Right renal cortex interstitium (tissue), 3 donors: ENCODE measurements at regions not wholly inside any gene's neighbourhood (a gene's known extent, or its start where the extent isn't known, plus 50 kb on each side); places are given as distances from the start of the nearest gene placed in this dataset.

Experiments
- DNase-seq, 3 donors: peaks; one replicate each; pipeline ENCODE4 v3.0.0-alpha.2; 2013; ENCODE audit warnings: low read depth in 3 of 3, low spot score in 2 of 3

DNA sequence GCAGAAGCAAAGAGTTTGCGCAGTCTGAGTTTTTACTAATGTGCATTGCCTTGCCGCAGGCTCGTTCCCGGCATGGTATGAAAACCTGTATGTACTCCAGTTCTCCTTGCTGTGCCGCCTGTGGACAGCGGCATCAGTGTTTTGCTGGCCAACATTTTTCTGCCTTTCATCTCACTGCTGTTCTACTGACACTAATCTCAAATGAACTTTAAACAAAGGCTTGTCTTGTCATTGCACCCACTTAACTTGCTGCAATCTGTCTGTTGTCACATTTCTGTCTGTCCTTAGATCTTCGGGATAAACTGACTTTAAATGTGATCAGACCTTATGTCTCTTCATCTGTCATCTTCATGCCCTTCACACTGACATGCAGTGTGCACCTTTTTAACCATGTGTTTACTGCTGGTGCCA is 71.7 kb upstream of the ZNRF2 start:
- no peak for DNase-seq

GRCh38 chr7:30213637-30214036 is 70.8 kb upstream of the ZNRF2 start:
- no peak for DNase-seq

DNA sequence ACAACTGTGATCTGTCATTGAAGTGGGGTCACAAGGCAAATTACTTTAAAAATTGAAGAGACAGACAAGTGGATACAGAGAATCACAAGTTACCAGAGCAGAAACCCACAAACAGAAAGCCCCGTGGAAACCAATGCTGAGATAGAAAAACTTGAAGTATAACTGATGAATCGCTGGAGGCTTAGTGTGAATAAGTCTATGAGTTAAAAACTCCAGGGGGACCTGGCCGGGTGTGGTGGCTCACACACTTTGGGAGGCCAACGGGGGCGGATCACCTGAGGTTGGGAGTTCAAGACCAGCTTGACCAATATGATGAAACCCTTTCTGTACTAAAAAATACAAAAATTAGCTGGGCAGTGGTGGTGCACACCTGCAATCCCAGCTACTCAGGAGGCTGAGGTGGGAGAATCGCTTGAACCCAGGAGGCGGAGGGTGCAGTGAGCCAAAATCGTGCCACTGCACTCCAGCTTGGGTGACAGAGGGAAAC is 69.7 kb upstream of the ZNRF2 start:
- DNase-seq = no peak

- DNase-seq = no peak
Observed at GRCh38 chr7:30221764-30222163, 62.6 kb upstream of the ZNRF2 start.

- no peak for DNase-seq
Observed at GRCh38 chr7:30222515-30223215, 61.7 kb upstream of the ZNRF2 start.

GRCh38 chr7:30223896-30224295 is 60.5 kb upstream of the ZNRF2 start:
- DNase-seq = no peak

DNA sequence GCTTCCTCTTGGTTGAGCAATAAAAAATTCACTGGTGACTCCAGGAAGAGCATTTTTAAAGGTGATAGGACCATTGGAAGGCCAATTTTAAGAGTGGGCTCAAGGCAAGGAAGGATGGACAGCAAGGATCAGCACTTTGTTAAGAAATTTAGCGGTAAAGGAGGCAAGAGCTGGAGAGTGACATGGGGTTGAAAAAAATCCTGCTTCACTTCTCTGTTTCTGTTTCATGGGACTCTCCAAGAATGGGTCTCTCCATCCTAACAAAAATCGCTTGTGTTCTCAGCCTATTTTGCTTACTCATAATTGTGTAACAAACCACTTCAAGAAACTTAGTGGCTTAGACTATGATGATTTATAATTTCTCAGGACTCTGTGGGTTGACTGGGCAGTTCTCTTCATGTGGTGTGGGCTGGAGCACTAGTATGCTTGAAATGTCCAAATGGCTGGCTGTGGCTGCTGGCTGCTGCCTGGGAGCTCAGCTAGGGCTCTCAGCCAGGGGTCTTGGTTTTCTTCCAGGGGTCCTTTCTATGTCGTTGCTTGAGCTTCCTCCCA is 59.8 kb upstream of the ZNRF2 start:
- DNase-seq = no peak

DNA sequence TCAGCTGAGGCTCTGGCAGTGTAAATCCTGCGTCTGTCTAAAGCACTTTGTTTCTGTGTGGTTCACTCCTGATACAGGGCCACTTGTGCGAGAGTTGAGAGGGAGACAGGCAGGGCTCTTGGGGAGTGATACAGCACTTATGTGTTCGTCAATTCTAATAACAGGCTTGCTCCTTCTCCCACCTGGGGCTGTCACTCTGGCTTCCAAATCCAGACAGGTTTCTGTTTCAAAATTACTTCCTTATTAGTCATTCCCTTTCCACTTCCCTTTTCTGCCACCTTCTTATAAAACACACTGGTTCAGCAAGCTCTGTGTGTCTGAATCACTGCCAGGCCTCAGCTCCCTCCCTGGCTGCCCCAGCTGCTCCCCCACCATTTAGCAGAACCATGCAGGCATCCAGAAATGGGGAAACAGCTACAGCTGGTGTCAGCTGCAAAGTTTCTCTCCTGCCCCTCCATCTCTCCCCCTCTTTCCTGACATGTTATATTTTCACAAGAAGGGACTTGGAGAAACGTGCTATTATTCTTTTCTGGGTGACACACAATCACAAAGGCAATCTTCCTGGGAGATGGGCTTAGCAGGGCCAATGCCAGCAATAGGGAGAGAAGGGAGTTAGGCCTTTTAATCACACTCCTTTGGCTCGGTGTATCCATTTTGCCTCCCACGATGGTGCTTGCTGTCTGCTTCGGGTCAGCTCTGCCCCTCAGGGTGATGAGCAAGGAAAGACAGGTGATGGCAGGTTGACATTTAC is 58.4 kb upstream of the ZNRF2 start:
- peak in 1 of 3 donors; percentile 12 for DNase-seq

GRCh38 chr7:30226614-30227268 is 57.7 kb upstream of the ZNRF2 start:
- peak in 1 of 3 donors; percentile 29 for DNase-seq

DNA sequence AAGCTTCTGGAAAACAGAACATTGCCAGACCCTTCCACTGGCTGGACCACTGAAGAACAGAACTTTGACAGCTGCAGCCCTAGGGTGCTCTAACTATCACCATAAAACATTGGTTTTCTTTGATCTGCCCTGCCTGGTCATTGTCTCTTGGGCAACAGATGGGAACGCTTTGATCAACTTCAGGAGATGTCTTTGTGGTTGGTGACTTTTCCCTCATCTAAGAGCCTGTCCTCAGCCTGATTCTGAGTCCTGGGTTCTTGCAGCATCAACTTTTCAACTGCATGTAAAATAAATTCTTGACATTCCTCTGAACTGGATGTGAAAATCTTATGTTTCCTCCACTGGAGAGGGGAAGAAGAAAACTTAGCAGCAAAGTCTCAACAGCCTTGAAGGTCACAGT is 53.1 kb upstream of the ZNRF2 start:
- DNase-seq = no peak

- DNase-seq = no peak
Observed at GRCh38 chr7:30232391-30232790, 52.0 kb upstream of the ZNRF2 start.
